Fibroblast of villous mesenchyme (primary cell): ENCODE measurements at regions not wholly inside any gene's neighbourhood (a gene's known extent, or its start where the extent isn't known, plus 50 kb on each side); places are given as distances from the start of the nearest gene placed in this dataset.

ENCODE experiments used
- DNase-seq: peaks from one replicate; pipeline ENCODE4 v3.0.0-alpha.2; 2010; ENCODE audit warnings: low read depth
- H3K4me3 ChIP-seq: 2 replicates; pipeline ENCODE4 v1.5.1; 2011; ENCODE audit warnings: low read depth, mild to moderate bottlenecking, low read length
- CTCF ChIP-seq: IDR thresholded peaks from 2 replicates; pipeline ENCODE4 v1.5.1; 2012; ENCODE audit warnings: low read depth, mild to moderate bottlenecking, low read length; ENCODE audit not compliant: insufficient read depth

- no peak for TF ChIP-seq CTCF
- peak; percentile 25 for DNase-seq
- no peak overlapping the region for H3K4me3 ChIP-seq
These were observed 86.7 kb upstream of the KLF7 start for GRCh38 chr2:207252416-207252815.

GRCh38 chr2:207252979-207253645 is 87.4 kb upstream of the KLF7 start:
- H3K4me3 ChIP-seq, result no peak overlapping the region
- no peak for TF ChIP-seq CTCF
- no peak for DNase-seq

- no peak for TF ChIP-seq CTCF
- no peak overlapping the region for H3K4me3 ChIP-seq
- DNase-seq, result peak; percentile 76
These were observed 88.1 kb upstream of the KLF7 start for GRCh38 chr2:207253666-207254345.

GRCh38 chr2:207254591-207255464 is 89.1 kb upstream of the KLF7 start:
- no peak for TF ChIP-seq CTCF
- H3K4me3 ChIP-seq, result no peak overlapping the region
- DNase-seq, result peak; percentile 67

- no peak for TF ChIP-seq CTCF
- no peak for DNase-seq
- H3K4me3 ChIP-seq, result no peak overlapping the region
These were observed 90.1 kb upstream of the KLF7 start for GRCh38 chr2:207255565-207256470.
